ENCODE measurements at regions not wholly inside any gene's neighbourhood (a gene's known extent, or its start where the extent isn't known, plus 50 kb on each side); places are given as distances from the start of the nearest gene placed in this dataset.
"Not testable (repeated sequence)": the region's sequence is repeated elsewhere in the genome, so short reads cannot be mapped to it uniquely, and the experiment has no call there.

GRCh38 chr5:53219610-53220009, 110.1 kb upstream of the MOCS2 start:
- DNase-seq = no peak

- DNase-seq = no peak
Measured at GRCh38 chr5:53233645-53234405, 124.3 kb upstream of the MOCS2 start.

- no peak for DNase-seq
Measured at GRCh38 chr5:53236683-53237082, 127.1 kb upstream of the MOCS2 start.

- DNase-seq = no peak
Measured at GRCh38 chr5:53237876-53238275, 128.3 kb upstream of the MOCS2 start.

GRCh38 chr5:53239301-53239990, 129.9 kb upstream of the MOCS2 start:
- DNase-seq = no peak

- no peak for DNase-seq
Measured at GRCh38 chr5:53240661-53241060, 131.1 kb upstream of the MOCS2 start.

- no peak for DNase-seq
Measured at GRCh38 chr5:53241572-53241971, 132.0 kb upstream of the MOCS2 start.

GRCh38 chr5:53243403-53243802, 133.8 kb upstream of the MOCS2 start:
- DNase-seq = no peak

- DNase-seq = no peak
Measured at GRCh38 chr5:53246042-53246836, 136.7 kb upstream of the MOCS2 start.

- no peak for DNase-seq
Measured at GRCh38 chr5:53249529-53250200, 140.1 kb upstream of the MOCS2 start.

- DNase-seq = no peak
Measured at GRCh38 chr5:53250201-53250550, 140.6 kb upstream of the MOCS2 start.

GRCh38 chr5:53253421-53253871, 143.9 kb upstream of the MOCS2 start:
- peak; percentile 16 for DNase-seq

GRCh38 chr5:53256746-53257145, 147.2 kb upstream of the MOCS2 start:
- DNase-seq = no peak

- DNase-seq = no peak
Measured at GRCh38 chr5:53257806-53258373, 148.3 kb upstream of the MOCS2 start.

GRCh38 chr5:53259176-53259575, 149.6 kb upstream of the MOCS2 start:
- no peak for DNase-seq

GRCh38 chr5:53260446-53260845, 150.9 kb upstream of the MOCS2 start:
- DNase-seq = no peak

GRCh38 chr5:53261245-53261644, 151.7 kb upstream of the MOCS2 start:
- no peak for DNase-seq

GRCh38 chr5:53262348-53262970, 152.9 kb upstream of the MOCS2 start:
- peak; percentile 4 for DNase-seq

GRCh38 chr5:53263151-53263550, 153.6 kb upstream of the MOCS2 start:
- DNase-seq = no peak

- no peak for DNase-seq
Measured at GRCh38 chr5:53265043-53265442, 155.5 kb upstream of the MOCS2 start.

- DNase-seq = not testable (repeated sequence)
Measured at GRCh38 chr5:53268241-53268640, 158.7 kb upstream of the MOCS2 start.

- DNase-seq = no peak
Measured at GRCh38 chr5:53275666-53276065, 166.1 kb upstream of the MOCS2 start.

All from NCI-H2029 (cell line).